GM23338 (cell line): ENCODE measurements at regions not wholly inside any gene's neighbourhood (a gene's known extent, or its start where the extent isn't known, plus 50 kb on each side); places are given as distances from the start of the nearest gene placed in this dataset.

Source experiments
- ATAC-seq: fragments of 200-7000 bp; cut with Tn5 transposase; 3 replicates; pipeline ENCODE4 v1.9.1; 2020
- DNase-seq: peaks from one replicate; pipeline ENCODE4 v3.0.0-alpha.2; 2015; ENCODE audit warnings: low spot score
- H2AFZ ChIP-seq: fragments of 200-600 bp; sonication (generic); 2 replicates; pipeline ENCODE4 v1.8.0; 2016; ENCODE audit warnings: antibody characterized with exemption, mild to moderate bottlenecking, moderate library complexity
- H3F3A ChIP-seq: fragments of 200-600 bp; sonication (generic); replicated peaks from 2 replicates; pipeline ENCODE4 v1.8.0; 2017; ENCODE audit warnings: antibody characterized with exemption, mixed run types, low read depth
- H3K27ac ChIP-seq: fragments of 200-600 bp; sonication (generic); 2 replicates; pipeline ENCODE4 v1.6.1; 2016; ENCODE audit warnings: low read depth
- H3K27me3 ChIP-seq: fragments of 200-600 bp; sonication (generic); 2 replicates; pipeline ENCODE4 v1.8.0; 2016; ENCODE audit warnings: mild to moderate bottlenecking, mixed run types, moderate library complexity; ENCODE audit not compliant: insufficient read depth
- H3K36me3 ChIP-seq: fragments of 200-600 bp; sonication (generic); 2 replicates; pipeline ENCODE4 v1.8.0; 2016; ENCODE audit warnings: mild to moderate bottlenecking; ENCODE audit not compliant: insufficient read depth
- H3K4me1 ChIP-seq: fragments of 200-600 bp; sonication (generic); 2 replicates; pipeline ENCODE4 v1.8.0; 2016; ENCODE audit warnings: mild to moderate bottlenecking, moderate library complexity; ENCODE audit not compliant: insufficient read depth
- H3K4me2 ChIP-seq: fragments of 200-600 bp; sonication (generic); 2 replicates; pipeline ENCODE4 v1.7.1; 2017; ENCODE audit warnings: mixed run types
- H3K4me3 ChIP-seq: fragments of 200-600 bp; sonication (generic); 2 replicates; pipeline ENCODE4 v1.6.1; 2016; ENCODE audit warnings: mixed run types
- H3K79me2 ChIP-seq: fragments of 200-600 bp; sonication (generic); replicated peaks from 2 replicates; pipeline ENCODE4 v1.8.0; 2017; ENCODE audit warnings: mild to moderate bottlenecking; ENCODE audit not compliant: insufficient read depth
- H3K9me2 ChIP-seq: fragments of 200-600 bp; sonication (generic); 2 replicates; pipeline ENCODE4 v1.8.0; 2017; ENCODE audit not compliant: insufficient read depth
- H4K20me1 ChIP-seq: fragments of 200-600 bp; sonication (generic); replicated peaks from 2 replicates; pipeline ENCODE4 v1.8.0; 2017; ENCODE audit warnings: mild to moderate bottlenecking; ENCODE audit not compliant: insufficient read depth
- H3K27ac Mint-ChIP-seq: 2 replicates; pipeline ENCODE4 v1.8.0; 2020; ENCODE audit warnings: inconsistent platforms, mild to moderate bottlenecking, moderate library complexity, mixed read lengths
- H3K27me3 Mint-ChIP-seq: 3 replicates; pipeline ENCODE4 v1.8.0; 2022; ENCODE audit warnings: low read depth, mild to moderate bottlenecking, moderate library complexity, mixed read lengths, inconsistent platforms; ENCODE audit not compliant: insufficient read depth, poor library complexity
- H3K36me3 Mint-ChIP-seq: 3 replicates; pipeline ENCODE4 v1.8.0; 2021; ENCODE audit warnings: low read depth, mild to moderate bottlenecking, inconsistent platforms, moderate library complexity, mixed read lengths
- H3K4me1 Mint-ChIP-seq: 3 replicates; pipeline ENCODE4 v1.8.0; 2020; ENCODE audit warnings: mild to moderate bottlenecking, inconsistent platforms, mixed read lengths
- H3K4me3 Mint-ChIP-seq: 3 replicates; pipeline ENCODE4 v1.8.0; 2021; ENCODE audit warnings: moderate library complexity, mild to moderate bottlenecking, inconsistent platforms, mixed read lengths
- H3K9me3 Mint-ChIP-seq: 3 replicates; pipeline ENCODE4 v1.8.0; 2020; ENCODE audit warnings: moderate library complexity, mild to moderate bottlenecking, inconsistent platforms, mixed read lengths
- CREB1 ChIP-seq: fragments of 250-450 bp; sonication (Bioruptor Pico); IDR thresholded peaks from 2 replicates; pipeline ENCODE4 v1.5.0; 2020; ENCODE audit warnings: low read depth, mild to moderate bottlenecking, moderate library complexity
- CTCF ChIP-seq, 2 experiments: fragments of 200-600 bp in 1 of 2; sonication (generic) in 1 of 2; conservative IDR thresholded peaks; 2 replicates each; pipeline versions ENCODE4 v1.5.1 to v1.6.1; 2016 to 2017; ENCODE audit warnings: antibody characterized with exemption in 2 of 2, low read depth in 2 of 2, mild to moderate bottlenecking in 2 of 2, moderate library complexity in 1 of 2
- EZH2 ChIP-seq: fragments of 200-600 bp; sonication (generic); IDR thresholded peaks from one replicate; pipeline ENCODE4 v1.8.0; 2017; ENCODE audit warnings: antibody characterized with exemption, mild to moderate bottlenecking, low read depth; ENCODE audit not compliant: unreplicated experiment
- EZH2phosphoT487 ChIP-seq: fragments of 200-600 bp; sonication (generic); IDR thresholded peaks from one replicate; pipeline ENCODE4 v1.8.1; 2018; ENCODE audit warnings: antibody characterized with exemption; ENCODE audit not compliant: unreplicated experiment
- JUNB ChIP-seq: IDR thresholded peaks from one replicate; pipeline ENCODE4 v1.6.1; 2016; ENCODE audit warnings: antibody characterized with exemption; ENCODE audit not compliant: unreplicated experiment
- POLR2AphosphoS5 ChIP-seq: IDR thresholded peaks from 2 replicates; pipeline ENCODE4 v1.6.1; 2016; ENCODE audit warnings: antibody characterized with exemption, low read depth
- STAT1 ChIP-seq: IDR thresholded peaks from one replicate; pipeline ENCODE4 v1.6.1; 2016; ENCODE audit warnings: antibody characterized with exemption; ENCODE audit not compliant: unreplicated experiment
- TF ChIP-seq, protein P1 (sequence below): fragments of 250-450 bp; sonication (Bioruptor Pico); IDR thresholded peaks from 2 replicates; pipeline ENCODE4 v1.5.0; 2020; ENCODE audit warnings: mild to moderate bottlenecking, moderate library complexity
- TF ChIP-seq, protein P2 (sequence below): IDR thresholded peaks from one replicate; pipeline ENCODE4 v1.6.1; 2018; ENCODE audit warnings: antibody characterized with exemption; ENCODE audit not compliant: unreplicated experiment

DNA sequence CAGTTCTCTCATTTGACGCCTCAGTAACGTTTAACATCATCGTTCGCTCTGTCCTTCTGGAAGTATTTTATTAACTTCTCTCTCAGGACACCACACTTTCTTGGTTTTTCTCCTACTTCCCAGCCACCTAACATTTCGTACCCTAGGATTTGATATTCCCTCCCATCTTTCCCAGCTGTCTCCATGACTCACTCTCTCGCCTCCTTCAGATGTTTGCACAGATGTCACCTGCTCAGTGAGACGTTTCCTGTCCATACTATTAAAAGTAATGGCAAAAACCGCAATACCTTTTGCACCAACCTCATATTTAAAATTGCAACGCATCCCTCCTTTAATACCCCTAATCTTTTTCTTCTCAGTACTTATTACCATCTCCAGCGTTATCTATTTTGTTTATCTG is 62.1 kb upstream of the SPRED1 start:
- Mint-ChIP-seq H3K4me3 (no peak overlapping the region), H3K4me1 (peaks cover 36% of the 10 kb centered on the region), H3K36me3 (no peaks in the 10 kb centered on the region), H3K27me3 (no peaks in the 10 kb centered on the region), H3K9me3 (no peaks in the 10 kb centered on the region), H3K27ac (no peak overlapping the region)
- Histone ChIP-seq H3K27me3 (no peaks in the 10 kb centered on the region), H3F3A (no peaks in the 10 kb centered on the region), H3K4me1 (peaks cover 25% of the 10 kb centered on the region), H2AFZ (no peak overlapping the region), H3K4me2 (no peak overlapping the region), H3K36me3 (no peaks in the 10 kb centered on the region), H3K4me3 (no peak overlapping the region), H3K9me2 (0 out of 2 replicates have a peak, but pooled peaks cover 9% of the 10 kb centered on the region), H3K27ac (no peak overlapping the region), H4K20me1 (no peaks in the 10 kb centered on the region), H3K79me2 (no peaks in the 10 kb centered on the region)
- TF ChIP-seq, protein P1, sequence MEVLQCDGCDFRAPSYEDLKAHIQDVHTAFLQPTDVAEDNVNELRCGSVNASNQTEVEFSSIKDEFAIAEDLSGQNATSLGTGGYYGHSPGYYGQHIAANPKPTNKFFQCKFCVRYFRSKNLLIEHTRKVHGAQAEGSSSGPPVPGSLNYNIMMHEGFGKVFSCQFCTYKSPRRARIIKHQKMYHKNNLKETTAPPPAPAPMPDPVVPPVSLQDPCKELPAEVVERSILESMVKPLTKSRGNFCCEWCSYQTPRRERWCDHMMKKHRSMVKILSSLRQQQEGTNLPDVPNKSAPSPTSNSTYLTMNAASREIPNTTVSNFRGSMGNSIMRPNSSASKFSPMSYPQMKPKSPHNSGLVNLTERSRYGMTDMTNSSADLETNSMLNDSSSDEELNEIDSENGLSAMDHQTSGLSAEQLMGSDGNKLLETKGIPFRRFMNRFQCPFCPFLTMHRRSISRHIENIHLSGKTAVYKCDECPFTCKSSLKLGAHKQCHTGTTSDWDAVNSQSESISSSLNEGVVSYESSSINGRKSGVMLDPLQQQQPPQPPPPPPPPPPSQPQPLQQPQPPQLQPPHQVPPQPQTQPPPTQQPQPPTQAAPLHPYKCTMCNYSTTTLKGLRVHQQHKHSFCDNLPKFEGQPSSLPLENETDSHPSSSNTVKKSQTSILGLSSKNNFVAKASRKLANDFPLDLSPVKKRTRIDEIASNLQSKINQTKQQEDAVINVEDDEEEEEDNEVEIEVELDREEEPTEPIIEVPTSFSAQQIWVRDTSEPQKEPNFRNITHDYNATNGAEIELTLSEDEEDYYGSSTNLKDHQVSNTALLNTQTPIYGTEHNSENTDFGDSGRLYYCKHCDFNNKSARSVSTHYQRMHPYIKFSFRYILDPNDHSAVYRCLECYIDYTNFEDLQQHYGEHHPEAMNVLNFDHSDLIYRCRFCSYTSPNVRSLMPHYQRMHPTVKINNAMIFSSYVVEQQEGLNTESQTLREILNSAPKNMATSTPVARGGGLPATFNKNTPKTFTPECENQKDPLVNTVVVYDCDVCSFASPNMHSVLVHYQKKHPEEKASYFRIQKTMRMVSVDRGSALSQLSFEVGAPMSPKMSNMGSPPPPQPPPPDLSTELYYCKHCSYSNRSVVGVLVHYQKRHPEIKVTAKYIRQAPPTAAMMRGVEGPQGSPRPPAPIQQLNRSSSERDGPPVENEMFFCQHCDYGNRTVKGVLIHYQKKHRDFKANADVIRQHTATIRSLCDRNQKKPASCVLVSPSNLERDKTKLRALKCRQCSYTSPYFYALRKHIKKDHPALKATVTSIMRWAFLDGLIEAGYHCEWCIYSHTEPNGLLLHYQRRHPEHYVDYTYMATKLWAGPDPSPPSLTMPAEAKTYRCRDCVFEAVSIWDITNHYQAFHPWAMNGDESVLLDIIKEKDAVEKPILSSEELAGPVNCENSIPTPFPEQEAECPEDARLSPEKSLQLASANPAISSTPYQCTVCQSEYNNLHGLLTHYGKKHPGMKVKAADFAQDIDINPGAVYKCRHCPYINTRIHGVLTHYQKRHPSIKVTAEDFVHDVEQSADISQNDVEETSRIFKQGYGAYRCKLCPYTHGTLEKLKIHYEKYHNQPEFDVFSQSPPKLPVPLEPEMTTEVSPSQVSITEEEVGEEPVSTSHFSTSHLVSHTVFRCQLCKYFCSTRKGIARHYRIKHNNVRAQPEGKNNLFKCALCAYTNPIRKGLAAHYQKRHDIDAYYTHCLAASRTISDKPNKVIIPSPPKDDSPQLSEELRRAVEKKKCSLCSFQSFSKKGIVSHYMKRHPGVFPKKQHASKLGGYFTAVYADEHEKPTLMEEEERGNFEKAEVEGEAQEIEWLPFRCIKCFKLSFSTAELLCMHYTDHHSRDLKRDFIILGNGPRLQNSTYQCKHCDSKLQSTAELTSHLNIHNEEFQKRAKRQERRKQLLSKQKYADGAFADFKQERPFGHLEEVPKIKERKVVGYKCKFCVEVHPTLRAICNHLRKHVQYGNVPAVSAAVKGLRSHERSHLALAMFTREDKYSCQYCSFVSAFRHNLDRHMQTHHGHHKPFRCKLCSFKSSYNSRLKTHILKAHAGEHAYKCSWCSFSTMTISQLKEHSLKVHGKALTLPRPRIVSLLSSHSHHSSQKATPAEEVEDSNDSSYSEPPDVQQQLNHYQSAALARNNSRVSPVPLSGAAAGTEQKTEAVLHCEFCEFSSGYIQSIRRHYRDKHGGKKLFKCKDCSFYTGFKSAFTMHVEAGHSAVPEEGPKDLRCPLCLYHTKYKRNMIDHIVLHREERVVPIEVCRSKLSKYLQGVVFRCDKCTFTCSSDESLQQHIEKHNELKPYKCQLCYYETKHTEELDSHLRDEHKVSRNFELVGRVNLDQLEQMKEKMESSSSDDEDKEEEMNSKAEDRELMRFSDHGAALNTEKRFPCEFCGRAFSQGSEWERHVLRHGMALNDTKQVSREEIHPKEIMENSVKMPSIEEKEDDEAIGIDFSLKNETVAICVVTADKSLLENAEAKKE (CRISPR knock-in tag), result no peak
- TF ChIP-seq EZH2phosphoT487, result no peak
- TF ChIP-seq CREB1 (CRISPR knock-in tag), result no peak
- no peak for TF ChIP-seq CTCF (conservative IDR thresholded peaks at IDR 0.05; ENCODE audit: low read depth in 2 of 2)
- DNase-seq (no peak), ATAC-seq (no peak)

- Mint-ChIP-seq H3K36me3 (no peaks in the 10 kb centered on the region), H3K27ac (no peak overlapping the region), H3K27me3 (no peaks in the 10 kb centered on the region), H3K4me3 (no peak overlapping the region), H3K4me1 (peaks cover 21% of the 10 kb centered on the region), H3K9me3 (no peaks in the 10 kb centered on the region)
- Histone ChIP-seq H3K79me2 (no peaks in the 10 kb centered on the region), H3K27me3 (no peaks in the 10 kb centered on the region), H3K4me3 (no peak overlapping the region), H3K36me3 (no peaks in the 10 kb centered on the region), H4K20me1 (no peaks in the 10 kb centered on the region), H3K4me2 (no peak overlapping the region), H2AFZ (no peak overlapping the region), H3K4me1 (peaks cover 7% of the 10 kb centered on the region), H3F3A (no peaks in the 10 kb centered on the region), H3K9me2 (0 out of 2 replicates have a peak, but pooled peaks cover 9% of the 10 kb centered on the region), H3K27ac (no peak overlapping the region)
- no peak for ATAC-seq
- DNase-seq, result no peak
- TF ChIP-seq POLR2AphosphoS5, result no peak
- no peak for TF ChIP-seq JUNB
- TF ChIP-seq STAT1, result no peak
- TF ChIP-seq EZH2phosphoT487, result no peak
- TF ChIP-seq, protein P2, sequence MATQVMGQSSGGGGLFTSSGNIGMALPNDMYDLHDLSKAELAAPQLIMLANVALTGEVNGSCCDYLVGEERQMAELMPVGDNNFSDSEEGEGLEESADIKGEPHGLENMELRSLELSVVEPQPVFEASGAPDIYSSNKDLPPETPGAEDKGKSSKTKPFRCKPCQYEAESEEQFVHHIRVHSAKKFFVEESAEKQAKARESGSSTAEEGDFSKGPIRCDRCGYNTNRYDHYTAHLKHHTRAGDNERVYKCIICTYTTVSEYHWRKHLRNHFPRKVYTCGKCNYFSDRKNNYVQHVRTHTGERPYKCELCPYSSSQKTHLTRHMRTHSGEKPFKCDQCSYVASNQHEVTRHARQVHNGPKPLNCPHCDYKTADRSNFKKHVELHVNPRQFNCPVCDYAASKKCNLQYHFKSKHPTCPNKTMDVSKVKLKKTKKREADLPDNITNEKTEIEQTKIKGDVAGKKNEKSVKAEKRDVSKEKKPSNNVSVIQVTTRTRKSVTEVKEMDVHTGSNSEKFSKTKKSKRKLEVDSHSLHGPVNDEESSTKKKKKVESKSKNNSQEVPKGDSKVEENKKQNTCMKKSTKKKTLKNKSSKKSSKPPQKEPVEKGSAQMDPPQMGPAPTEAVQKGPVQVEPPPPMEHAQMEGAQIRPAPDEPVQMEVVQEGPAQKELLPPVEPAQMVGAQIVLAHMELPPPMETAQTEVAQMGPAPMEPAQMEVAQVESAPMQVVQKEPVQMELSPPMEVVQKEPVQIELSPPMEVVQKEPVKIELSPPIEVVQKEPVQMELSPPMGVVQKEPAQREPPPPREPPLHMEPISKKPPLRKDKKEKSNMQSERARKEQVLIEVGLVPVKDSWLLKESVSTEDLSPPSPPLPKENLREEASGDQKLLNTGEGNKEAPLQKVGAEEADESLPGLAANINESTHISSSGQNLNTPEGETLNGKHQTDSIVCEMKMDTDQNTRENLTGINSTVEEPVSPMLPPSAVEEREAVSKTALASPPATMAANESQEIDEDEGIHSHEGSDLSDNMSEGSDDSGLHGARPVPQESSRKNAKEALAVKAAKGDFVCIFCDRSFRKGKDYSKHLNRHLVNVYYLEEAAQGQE, result no peak
- no peak for TF ChIP-seq EZH2
These were observed 60.1 kb upstream of the SPRED1 start for GRCh38 chr15:38192496-38192895.
